Body of pancreas (tissue), 4 donors: ENCODE measurements at regions not wholly inside any gene's neighbourhood (a gene's known extent, or its start where the extent isn't known, plus 50 kb on each side); places are given as distances from the start of the nearest gene placed in this dataset.

Experiments used
- ATAC-seq: fragments of 150-250 bp; one replicate; pipeline ENCODE4 v1.9.1; 2016
- DNase-seq, 4 donors: peaks; one replicate each; pipeline ENCODE4 v3.0.0-alpha.2; 2019
- H3K27ac ChIP-seq, 4 donors: fragments of 200-600 bp; sonication (generic); 1 replicate in 3 of 4; 2 replicates in 1 of 4; pipeline versions ENCODE4 v1.5.1 to v1.6.1; 2016 to 2019; ENCODE audit warnings: mild to moderate bottlenecking in 1 of 4, mixed read lengths in 1 of 4, moderate library complexity in 1 of 4
- H3K27me3 ChIP-seq, 2 donors: fragments of 200-600 bp; sonication (generic); one replicate each; pipeline ENCODE4 v1.6.0; 2016; ENCODE audit warnings: mild to moderate bottlenecking in 1 of 2
- H3K36me3 ChIP-seq, 2 donors: fragments of 200-600 bp; sonication (generic); replicated peaks in 1 of 2; 2 replicates each; pipeline ENCODE4 v1.5.1; 2016; ENCODE audit warnings: low read depth in 2 of 2; ENCODE audit not compliant: insufficient read depth in 1 of 2
- H3K4me1 ChIP-seq: fragments of 200-600 bp; sonication (generic); one replicate; pipeline ENCODE4 v1.6.0; 2016
- H3K4me3 ChIP-seq, 2 donors: fragments of 200-600 bp; sonication (generic); 1 replicate in 1 of 2; 2 replicates in 1 of 2; pipeline ENCODE4 v1.5.1; 2016 to 2019
- H3K9me3 ChIP-seq, 3 donors: fragments of 200-600 bp; sonication (generic); 1 replicate in 2 of 3; 2 replicates in 1 of 3; pipeline ENCODE4 v1.5.1; 2016
- CTCF ChIP-seq, 7 experiments: fragments of 450-650 bp in 4 of 7; fragments of 200-600 bp in 3 of 7; sonication (generic) in 3 of 7; IDR thresholded peaks; one replicate each; pipeline ENCODE4 v1.5.1; 2016 to 2019; ENCODE audit warnings: antibody characterized with exemption in 7 of 7
- POLR2A ChIP-seq, 3 donors: fragments of 450-650 bp; IDR thresholded peaks; one replicate each; pipeline ENCODE4 v1.6.1; 2016; ENCODE audit warnings: antibody characterized with exemption in 3 of 3, mild to moderate bottlenecking in 2 of 3
- WGBS, 2 donors: methylation state at CpG; one replicate each; pipeline ENCODE4 v1.1.5; 2017; 5-methylcytosine and 5-hydroxymethylcytosine counted together
- intact Hi-C: fragments of 100-400 bp; cut with DNase I; formaldehyde crosslinking; loops from one replicate; pipeline ENCODE4 v1.15.1; 2023

DNA sequence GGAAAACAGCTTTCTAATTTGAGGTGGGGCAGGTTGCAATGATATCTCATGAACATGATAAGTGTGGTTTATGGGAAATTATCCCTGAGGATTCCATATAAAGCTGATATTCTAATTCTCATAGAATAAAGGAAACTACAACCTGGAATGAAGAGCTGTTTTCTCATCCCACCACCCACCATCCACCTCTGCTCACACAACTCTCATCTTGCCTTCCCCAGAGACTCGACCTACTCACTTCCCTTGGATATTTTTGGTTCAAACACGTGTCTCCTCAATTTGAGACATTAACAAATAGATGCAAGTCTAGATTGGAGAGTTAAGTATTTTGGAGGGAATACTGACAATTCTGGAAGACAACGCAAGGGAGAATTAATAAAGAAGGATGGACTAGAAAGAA, 490.9 kb downstream of the TMEM182 start:
- no peaks in the 10 kb centered on the region for H3K36me3 ChIP-seq
- DNase-seq (no peak), ATAC-seq (no peak)
- TF ChIP-seq POLR2A (IDR thresholded peaks at IDR 0.05) (no peak), CTCF (IDR thresholded peaks at IDR 0.05) (no peak)
- no peaks in the 10 kb centered on the region for H3K27me3 ChIP-seq
- intact Hi-C loops: no loop called here
- H3K4me1 ChIP-seq: no peaks in the 10 kb centered on the region
- H3K27ac ChIP-seq: no peak overlapping the region
- no peak overlapping the region for H3K4me3 ChIP-seq
- no peaks in the 10 kb centered on the region for H3K9me3 ChIP-seq
- WGBS, 2 donors: 45 to 52% methylated on average over 3 of the region's 3 CpGs

- no peaks in the 10 kb centered on the region for H3K36me3 ChIP-seq
- no peak overlapping the region for H3K27ac ChIP-seq
- no peak for ATAC-seq
- intact Hi-C loops: no loop called here
- no peaks in the 10 kb centered on the region for H3K27me3 ChIP-seq
- 38 to 57% methylated on average over 5 of the region's 5 CpGs for WGBS, 2 donors
- DNase-seq: no peak
- no peak overlapping the region for H3K4me3 ChIP-seq
- TF ChIP-seq CTCF (IDR thresholded peaks at IDR 0.05): no peak
- no peak for TF ChIP-seq POLR2A (IDR thresholded peaks at IDR 0.05)
- no peaks in the 10 kb centered on the region for H3K4me1 ChIP-seq
- H3K9me3 ChIP-seq: no peaks in the 10 kb centered on the region
These were observed 492.8 kb downstream of the TMEM182 start for GRCh38 chr2:103254611-103255010.

GRCh38 chr2:103264058-103264768, 502.4 kb downstream of the TMEM182 start:
- H3K4me1 ChIP-seq: no peaks in the 10 kb centered on the region
- WGBS, 2 donors: 33 to 40% methylated on average over 5 of the region's 5 CpGs
- TF ChIP-seq CTCF (IDR thresholded peaks at IDR 0.05) (no peak), POLR2A (IDR thresholded peaks at IDR 0.05) (no peak)
- H3K9me3 ChIP-seq: no peaks in the 10 kb centered on the region
- ATAC-seq (no peak), DNase-seq (no peak)
- no peaks in the 10 kb centered on the region for H3K36me3 ChIP-seq
- no peaks in the 10 kb centered on the region for H3K27me3 ChIP-seq
- H3K4me3 ChIP-seq: no peak overlapping the region
- no peak overlapping the region for H3K27ac ChIP-seq
- intact Hi-C loops: no loop called here

DNA sequence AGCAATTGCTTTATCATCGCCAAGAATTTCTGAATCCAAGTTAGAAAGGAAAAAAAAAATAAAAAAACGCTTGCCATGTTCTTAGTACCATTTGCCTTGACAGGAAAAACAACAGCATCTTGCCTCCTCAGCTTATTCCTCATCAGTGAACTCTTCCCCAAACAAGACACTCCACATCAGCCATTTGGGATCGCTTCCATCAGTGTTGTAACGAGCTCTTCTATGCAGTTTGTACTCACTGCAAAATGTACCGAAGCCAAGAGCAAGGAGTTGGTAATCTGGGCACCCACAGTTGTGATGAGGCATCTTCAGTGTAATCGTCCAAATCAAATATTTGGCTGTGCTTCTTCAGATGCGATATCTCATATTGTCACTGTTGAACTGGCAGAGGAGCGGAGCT, 503.7 kb downstream of the TMEM182 start:
- no peaks in the 10 kb centered on the region for H3K27me3 ChIP-seq
- no peak for ATAC-seq
- no peaks in the 10 kb centered on the region for H3K9me3 ChIP-seq
- H3K4me3 ChIP-seq: no peak overlapping the region
- DNase-seq: no peak
- intact Hi-C loops: no loop called here
- no peaks in the 10 kb centered on the region for H3K36me3 ChIP-seq
- no peak overlapping the region for H3K27ac ChIP-seq
- TF ChIP-seq POLR2A (IDR thresholded peaks at IDR 0.05): no peak
- no peak for TF ChIP-seq CTCF (IDR thresholded peaks at IDR 0.05)
- 57 to 64% methylated on average over 8 of the region's 8 CpGs for WGBS, 2 donors
- no peaks in the 10 kb centered on the region for H3K4me1 ChIP-seq

GRCh38 chr2:103268841-103269498, 507.1 kb downstream of the TMEM182 start:
- Histone ChIP-seq H3K9me3 (no peaks in the 10 kb centered on the region), H3K27me3 (no peaks in the 10 kb centered on the region), H3K4me3 (no peak overlapping the region), H3K4me1 (no peaks in the 10 kb centered on the region), H3K27ac (no peak overlapping the region), H3K36me3 (no peaks in the 10 kb centered on the region)
- no peak for DNase-seq
- no peak for TF ChIP-seq CTCF (IDR thresholded peaks at IDR 0.05)
- TF ChIP-seq POLR2A (IDR thresholded peaks at IDR 0.05): no peak
- 28 to 41% methylated on average over 8 of the region's 8 CpGs for WGBS, 2 donors
- no peak for ATAC-seq
- intact Hi-C loops: no loop called here
